SK-MEL-5 (cell line): ENCODE measurements at regions not wholly inside any gene's neighbourhood (a gene's known extent, or its start where the extent isn't known, plus 50 kb on each side); places are given as distances from the start of the nearest gene placed in this dataset.

ENCODE experiments used
- DNase-seq: peaks from one replicate; pipeline ENCODE4 v3.0.0-alpha.2; 2016; ENCODE audit warnings: low read depth, low spot score
- in situ Hi-C: cut with HindIII; loops from 2 replicates; pipeline ENCODE4 v1.10.0; 2016; ENCODE audit warnings: low sequenced_read_pairs, high pct_unique_total_duplicates, low pct_unique_long_range_greater_than_20kb

GRCh38 chr1:232533328-232533727 is 96.6 kb downstream of the SIPA1L2 start:
- in situ Hi-C loops = no loop called here

DNA sequence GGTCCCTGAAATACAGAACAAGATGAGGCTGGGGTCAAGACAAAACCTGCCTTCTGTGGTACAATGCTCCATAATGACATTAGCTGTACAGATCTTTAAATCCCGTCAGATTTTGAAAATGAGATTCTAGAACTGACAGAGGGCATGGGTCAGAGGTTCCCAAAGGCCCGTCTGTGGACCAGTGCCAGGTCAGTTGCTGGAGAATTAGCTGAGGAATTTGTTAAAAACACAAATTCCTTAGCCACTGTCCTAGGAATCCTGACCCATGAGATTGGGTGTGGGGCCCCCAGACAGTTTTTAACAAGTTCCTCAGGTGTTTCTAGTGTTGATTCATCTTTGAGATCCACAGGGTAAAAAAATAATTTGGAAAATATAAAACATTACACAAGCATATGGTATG is 97.0 kb downstream of the SIPA1L2 start:
- no peak for DNase-seq
- in situ Hi-C loops = no loop called here

More at GRCh38 chr1:232533328-232533727, 96.6 kb downstream of the SIPA1L2 start:
- no peak for DNase-seq

GRCh38 chr1:232531291-232531690 is 98.6 kb downstream of the SIPA1L2 start:
- in situ Hi-C loops = no loop called here
- DNase-seq = no peak

DNA sequence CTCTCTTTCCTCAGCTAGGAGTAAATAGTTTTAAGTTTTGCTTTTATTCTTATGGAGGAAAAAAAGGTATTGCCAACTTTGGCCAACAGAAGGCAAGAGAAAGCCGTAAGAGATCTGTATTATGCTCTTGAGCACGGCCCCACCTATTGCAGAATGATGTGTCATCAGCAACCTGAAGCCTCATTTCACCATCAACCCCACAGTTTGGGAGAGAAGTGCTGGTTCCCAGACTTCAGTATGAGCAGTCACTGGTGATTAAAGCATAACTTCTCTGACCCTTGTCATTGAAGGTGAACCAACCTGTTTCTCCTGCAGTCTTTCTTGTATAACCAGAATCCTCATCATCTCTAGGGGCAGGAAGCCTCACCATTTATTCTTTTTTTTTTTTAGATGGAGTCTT is 100.2 kb downstream of the SIPA1L2 start:
- in situ Hi-C loops = no loop called here
- DNase-seq = no peak

GRCh38 chr1:232528472-232529089 is 101.4 kb downstream of the SIPA1L2 start:
- in situ Hi-C loops = no loop called here
- DNase-seq = no peak

DNA sequence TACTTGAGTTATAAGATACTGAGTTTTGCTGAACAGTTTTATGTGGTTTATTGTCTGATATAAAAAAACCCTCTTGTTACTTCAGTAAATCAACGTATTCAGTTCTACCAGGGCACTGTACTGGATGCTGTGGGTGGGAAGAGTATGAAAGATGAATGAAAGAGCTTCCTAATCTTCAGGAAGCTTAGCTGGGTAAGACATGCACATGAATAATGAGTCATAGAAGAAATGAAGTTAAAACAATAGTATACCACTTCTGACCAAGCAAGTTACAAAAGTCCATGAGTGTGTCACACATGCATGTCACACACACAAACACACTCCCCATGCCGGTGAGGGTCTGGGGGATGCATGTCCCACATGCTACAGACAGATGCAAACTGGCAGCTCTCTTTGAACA is 105.9 kb downstream of the SIPA1L2 start:
- peak; percentile 86 for DNase-seq
- in situ Hi-C loops = no loop called here

- in situ Hi-C loops = no loop called here
- no peak for DNase-seq
Observed at GRCh38 chr1:232522189-232522588, 107.7 kb downstream of the SIPA1L2 start.

- no peak for DNase-seq
- in situ Hi-C loops = no loop called here
Observed at GRCh38 chr1:232521660-232522059, 108.3 kb downstream of the SIPA1L2 start.

DNA sequence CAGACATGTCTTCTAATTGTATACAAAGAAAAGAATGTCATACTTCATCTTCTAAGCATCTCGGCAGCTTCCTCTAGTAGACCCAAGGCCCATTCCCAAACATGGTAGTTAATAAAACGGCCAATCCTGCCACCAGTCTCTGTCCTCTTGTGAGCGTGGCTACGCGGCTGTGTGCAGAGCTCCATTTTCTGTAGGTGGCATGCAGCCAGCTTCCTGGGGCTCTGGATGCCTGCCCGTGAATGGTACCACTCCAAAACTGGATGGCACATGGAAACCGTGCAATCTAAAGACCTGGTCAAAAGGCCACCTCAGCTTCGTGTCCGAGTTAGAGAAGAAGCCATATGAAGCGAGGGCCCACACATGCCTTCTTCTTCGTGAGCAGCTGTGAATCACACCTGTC is 110.7 kb downstream of the SIPA1L2 start:
- no peak for DNase-seq
- in situ Hi-C loops = no loop called here

- no peak for DNase-seq
- in situ Hi-C loops = no loop called here
Observed at GRCh38 chr1:232518349-232518748, 111.6 kb downstream of the SIPA1L2 start.

DNA sequence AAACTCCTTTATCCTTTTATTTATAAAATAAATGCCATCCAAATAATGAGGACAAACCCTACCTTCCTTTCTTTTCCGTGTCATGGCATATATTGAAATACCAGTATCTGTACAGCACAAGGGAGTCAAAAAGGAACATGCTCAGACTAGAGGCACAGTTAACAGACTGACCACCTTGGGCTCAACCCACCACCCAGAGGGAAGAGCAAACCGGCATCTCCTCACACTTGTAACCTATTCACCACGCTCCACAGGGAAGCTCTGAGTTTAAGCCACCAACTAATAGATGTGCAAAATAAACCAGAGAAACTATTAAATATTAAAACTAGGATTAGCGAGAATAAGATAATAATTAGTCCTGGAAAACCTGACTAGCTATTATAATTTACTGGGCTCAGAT is 112.7 kb downstream of the SIPA1L2 start:
- in situ Hi-C loops = no loop called here

GRCh38 chr1:232515706-232516105 is 114.2 kb downstream of the SIPA1L2 start:
- no peak for DNase-seq
- in situ Hi-C loops = no loop called here

More for the DNA sequence above, 112.7 kb downstream of the SIPA1L2 start:
- no peak for DNase-seq

- DNase-seq = no peak
- in situ Hi-C loops = no loop called here
Observed at GRCh38 chr1:232512712-232513111, 117.2 kb downstream of the SIPA1L2 start.

DNA sequence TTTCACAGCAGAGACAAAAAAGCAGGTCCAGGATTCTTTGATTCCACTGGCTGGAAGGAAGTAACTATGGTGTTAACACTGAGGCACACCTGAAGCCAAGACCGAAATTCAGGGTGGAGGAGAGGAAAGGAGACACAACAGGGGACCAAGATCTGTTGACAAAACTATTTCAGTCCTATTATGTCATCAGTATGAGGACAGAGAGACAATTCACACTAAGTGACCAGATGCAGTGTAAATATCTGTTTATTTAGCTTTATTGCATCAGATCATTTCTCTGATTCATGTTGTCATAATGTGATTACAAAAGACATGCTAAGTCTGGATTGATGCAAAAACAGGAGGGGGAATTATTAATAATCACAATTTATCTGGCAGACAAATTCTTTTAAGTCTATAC is 118.8 kb downstream of the SIPA1L2 start:
- in situ Hi-C loops = no loop called here
- DNase-seq = no peak

DNA sequence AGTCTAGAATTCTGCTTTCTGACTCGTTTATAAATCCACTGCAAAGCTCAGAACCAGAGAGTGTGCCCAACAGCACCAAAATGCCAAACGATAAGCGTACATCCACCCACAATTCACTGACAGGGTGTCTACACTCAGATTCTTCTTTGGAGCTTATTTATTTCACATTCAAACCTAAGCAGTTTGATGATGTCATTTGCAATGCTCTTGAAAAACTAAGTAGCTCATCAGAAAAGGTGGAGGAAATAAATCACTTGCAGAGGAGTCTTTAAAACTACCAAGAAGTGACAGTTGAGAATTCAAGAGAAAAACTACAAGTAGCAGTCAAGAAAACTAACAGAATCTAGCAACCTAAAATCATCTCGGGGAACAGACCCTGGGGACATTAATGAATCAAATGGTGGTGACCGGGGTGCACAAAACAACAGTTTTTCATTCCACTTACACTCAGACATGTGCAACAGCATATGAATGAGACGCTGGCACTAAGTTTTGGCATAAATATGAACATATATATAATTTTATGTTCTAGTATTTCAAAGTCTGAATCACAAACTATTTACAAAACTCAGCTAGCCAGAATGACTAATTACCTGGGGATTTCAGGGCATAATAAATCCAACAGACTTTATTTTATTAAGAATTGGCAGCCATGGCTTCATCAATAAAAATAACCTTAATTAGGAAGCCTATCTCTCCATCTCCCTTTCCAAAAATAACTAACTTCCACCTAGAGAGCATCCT is 119.4 kb downstream of the SIPA1L2 start:
- no peak for DNase-seq
- in situ Hi-C loops = no loop called here

DNA sequence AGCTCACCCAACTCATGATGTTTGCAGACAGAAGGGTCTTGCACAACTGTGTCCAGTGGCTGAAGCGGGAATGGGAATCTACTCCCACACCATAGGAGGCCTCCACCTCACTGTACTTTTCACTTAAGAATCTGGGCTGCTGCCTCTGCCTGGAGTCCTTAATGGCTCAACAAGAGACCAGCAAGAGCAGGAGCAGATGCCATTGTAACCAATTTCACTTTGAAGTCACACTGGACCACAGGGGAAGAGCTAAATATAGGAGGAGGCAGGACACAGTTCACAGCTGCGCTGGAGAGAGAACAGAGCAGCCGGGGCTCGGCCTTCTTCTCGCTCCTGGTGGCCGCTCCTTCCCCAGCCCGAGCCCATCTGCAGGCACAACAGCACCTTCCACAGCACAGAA is 120.4 kb downstream of the SIPA1L2 start:
- no peak for DNase-seq

GRCh38 chr1:232508130-232508701 is 121.7 kb downstream of the SIPA1L2 start:
- DNase-seq = peak; percentile 60
- in situ Hi-C loops = no loop called here

More for the DNA sequence above, 120.4 kb downstream of the SIPA1L2 start:
- in situ Hi-C loops = no loop called here

DNA sequence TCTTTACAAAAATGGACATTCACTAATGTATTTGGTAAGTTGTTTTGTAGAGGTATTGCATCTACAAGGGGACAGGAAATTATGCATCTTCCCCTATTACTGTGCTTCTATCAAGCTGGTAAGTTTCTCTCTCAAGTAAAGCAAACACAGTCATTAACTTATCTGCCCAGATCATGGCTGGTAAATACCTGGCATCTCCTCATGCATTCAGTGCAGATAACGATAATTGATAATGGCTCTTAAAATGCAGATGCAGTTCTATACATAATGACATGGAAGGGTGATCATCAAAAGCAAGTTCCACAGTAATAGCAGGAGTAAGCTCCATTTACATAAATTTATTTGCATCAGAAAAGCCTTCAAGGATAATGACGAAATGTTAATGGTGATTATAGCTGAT is 122.4 kb downstream of the SIPA1L2 start:
- DNase-seq = no peak
- in situ Hi-C loops = no loop called here

GRCh38 chr1:232505884-232506283 is 124.0 kb downstream of the SIPA1L2 start:
- in situ Hi-C loops = no loop called here
- DNase-seq = no peak
